CD4-positive, alpha-beta T cell (primary cell): ENCODE measurements at regions not wholly inside any gene's neighbourhood (a gene's known extent, or its start where the extent isn't known, plus 50 kb on each side); places are given as distances from the start of the nearest gene placed in this dataset.

Experiments used
- ATAC-seq: fragments of 200-7000 bp; cut with Tn5 transposase; one replicate; pipeline ENCODE4 v1.10.0; 2022; ENCODE audit warnings: mild to moderate bottlenecking; ENCODE audit not compliant: poor library complexity
- CTCF ChIA-PET: fragments of 350-600 bp; sonication (Branson Sonifier 250); formaldehyde crosslinking; loops from one replicate; lab custom pipeline; 2021; ENCODE audit warnings: antibody characterized with exemption, inconsistent platforms; lab: Charles Lee
- POLR2A ChIA-PET: fragments of 350-600 bp; sonication (Branson Sonifier 250); formaldehyde crosslinking; loops from one replicate; lab custom pipeline; 2021; ENCODE audit warnings: antibody characterized with exemption, inconsistent platforms; lab: Charles Lee
- DNase-seq, 14 experiments: peaks; one replicate each; pipeline ENCODE4 v3.0.0-alpha.2; 2013 to 2020; ENCODE audit warnings: mixed read lengths in 2 of 14
- H3K27ac ChIP-seq, 2 donors: one replicate each; pipeline versions ENCODE4 v1.5.1 to v1.7.0; 2013; ENCODE audit warnings: low read length in 2 of 2, low read depth in 1 of 2, mild to moderate bottlenecking in 1 of 2
- H3K27me3 ChIP-seq, 2 experiments: 1 replicate in 1 of 2; 2 replicates in 1 of 2; pipeline versions ENCODE4 v1.6.1 to v1.7.0; 2013; ENCODE audit warnings: low read length in 2 of 2, control low read depth in 1 of 2, mild to moderate bottlenecking in 1 of 2, moderate library complexity in 1 of 2; ENCODE audit not compliant: insufficient read depth in 2 of 2, control insufficient read depth in 1 of 2
- H3K36me3 ChIP-seq: one replicate; pipeline ENCODE4 v1.6.1; 2013; ENCODE audit warnings: low read length, control low read depth; ENCODE audit not compliant: insufficient read depth
- H3K4me1 ChIP-seq: one replicate; pipeline ENCODE4 v1.6.1; 2013; ENCODE audit warnings: low read length, control low read depth; ENCODE audit not compliant: insufficient read depth
- H3K4me3 ChIP-seq: one replicate; pipeline ENCODE4 v1.5.1; 2013; ENCODE audit warnings: mild to moderate bottlenecking, low read length, moderate library complexity
- H3K9me3 ChIP-seq, 2 experiments: 1 replicate in 1 of 2; 2 replicates in 1 of 2; pipeline versions ENCODE4 v1.6.1 to v1.7.0; 2013; ENCODE audit warnings: low read length in 2 of 2, mild to moderate bottlenecking in 2 of 2, control low read depth in 1 of 2, moderate library complexity in 1 of 2; ENCODE audit not compliant: control insufficient read depth in 1 of 2, insufficient read depth in 1 of 2
- H3K27ac Mint-ChIP-seq: one replicate; pipeline ENCODE4 v1.8.0; 2020; ENCODE audit warnings: mixed read lengths
- H3K27me3 Mint-ChIP-seq: one replicate; pipeline ENCODE4 v1.8.0; 2021; ENCODE audit warnings: mixed read lengths
- H3K36me3 Mint-ChIP-seq: one replicate; pipeline ENCODE4 v1.8.0; 2021; ENCODE audit warnings: low read depth, mixed read lengths
- H3K4me1 Mint-ChIP-seq: one replicate; pipeline ENCODE4 v1.8.0; 2021; ENCODE audit warnings: low read depth, mixed read lengths
- H3K4me3 Mint-ChIP-seq: one replicate; pipeline ENCODE4 v1.8.0; 2020; ENCODE audit warnings: mild to moderate bottlenecking, mixed read lengths
- H3K9me3 Mint-ChIP-seq: one replicate; pipeline ENCODE4 v1.8.0; 2020; ENCODE audit warnings: mixed read lengths
- intact Hi-C, 2 experiments: fragments of 100-400 bp; cut with DNase I in 1 of 2; cut with micrococcal nuclease in 1 of 2; formaldehyde crosslinking; loops; one replicate each; pipeline versions ENCODE4 v1.15.1 to v1.9.0; 2023 to 2025; cut with DNase I, micrococcal nuclease
- TF ChIP-seq, protein P1 (sequence below): fragments of 200-600 bp; IDR thresholded peaks from one replicate; pipeline ENCODE4 v1.8.0; 2022; ENCODE audit warnings: antibody characterized with exemption, mild to moderate bottlenecking

DNA sequence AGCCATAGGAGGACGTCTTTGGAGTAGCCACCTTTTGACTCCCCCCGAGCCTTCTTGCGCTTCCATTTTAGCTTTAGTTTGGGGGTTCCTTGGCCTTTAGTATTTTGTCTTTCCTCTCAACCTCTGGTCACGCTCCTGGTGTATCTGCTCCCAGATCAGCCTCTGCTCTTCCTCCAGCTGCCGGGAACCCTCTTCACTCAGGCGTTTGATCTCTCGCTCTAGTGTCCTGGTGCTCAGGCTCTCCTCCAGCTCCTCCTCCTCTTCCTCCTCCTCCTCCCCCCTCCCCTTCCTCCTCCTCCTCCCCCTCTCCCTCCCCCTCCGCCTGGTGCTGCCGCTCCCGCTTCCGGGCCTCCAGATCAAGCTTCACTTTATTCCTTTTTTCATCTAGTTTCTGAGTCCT is 1082.3 kb upstream of the TMEFF2 start:
- DNase-seq: no peak
- no peak overlapping the region for H3K4me3 Mint-ChIP-seq
- Histone ChIP-seq H3K9me3 (peaks cover 0 to 10% of the 10 kb centered on the region in 2 experiments), H3K27ac (no peak overlapping the region), H3K4me3 (no peak overlapping the region), H3K4me1 (no peaks in the 10 kb centered on the region), H3K36me3 (no peaks in the 10 kb centered on the region), H3K27me3 (no peaks in the 10 kb centered on the region)
- no peaks in the 10 kb centered on the region for H3K4me1 Mint-ChIP-seq
- TF ChIP-seq, protein P1, sequence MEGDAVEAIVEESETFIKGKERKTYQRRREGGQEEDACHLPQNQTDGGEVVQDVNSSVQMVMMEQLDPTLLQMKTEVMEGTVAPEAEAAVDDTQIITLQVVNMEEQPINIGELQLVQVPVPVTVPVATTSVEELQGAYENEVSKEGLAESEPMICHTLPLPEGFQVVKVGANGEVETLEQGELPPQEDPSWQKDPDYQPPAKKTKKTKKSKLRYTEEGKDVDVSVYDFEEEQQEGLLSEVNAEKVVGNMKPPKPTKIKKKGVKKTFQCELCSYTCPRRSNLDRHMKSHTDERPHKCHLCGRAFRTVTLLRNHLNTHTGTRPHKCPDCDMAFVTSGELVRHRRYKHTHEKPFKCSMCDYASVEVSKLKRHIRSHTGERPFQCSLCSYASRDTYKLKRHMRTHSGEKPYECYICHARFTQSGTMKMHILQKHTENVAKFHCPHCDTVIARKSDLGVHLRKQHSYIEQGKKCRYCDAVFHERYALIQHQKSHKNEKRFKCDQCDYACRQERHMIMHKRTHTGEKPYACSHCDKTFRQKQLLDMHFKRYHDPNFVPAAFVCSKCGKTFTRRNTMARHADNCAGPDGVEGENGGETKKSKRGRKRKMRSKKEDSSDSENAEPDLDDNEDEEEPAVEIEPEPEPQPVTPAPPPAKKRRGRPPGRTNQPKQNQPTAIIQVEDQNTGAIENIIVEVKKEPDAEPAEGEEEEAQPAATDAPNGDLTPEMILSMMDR: no peak
- POLR2A ChIA-PET: no interaction called here
- H3K36me3 Mint-ChIP-seq: no peaks in the 10 kb centered on the region
- H3K27ac Mint-ChIP-seq: no peak overlapping the region
- H3K9me3 Mint-ChIP-seq: no peaks in the 10 kb centered on the region
- no peaks in the 10 kb centered on the region for H3K27me3 Mint-ChIP-seq
- intact Hi-C loops: no loop called here
- ATAC-seq: no peak
- CTCF ChIA-PET: no interaction called here

DNA sequence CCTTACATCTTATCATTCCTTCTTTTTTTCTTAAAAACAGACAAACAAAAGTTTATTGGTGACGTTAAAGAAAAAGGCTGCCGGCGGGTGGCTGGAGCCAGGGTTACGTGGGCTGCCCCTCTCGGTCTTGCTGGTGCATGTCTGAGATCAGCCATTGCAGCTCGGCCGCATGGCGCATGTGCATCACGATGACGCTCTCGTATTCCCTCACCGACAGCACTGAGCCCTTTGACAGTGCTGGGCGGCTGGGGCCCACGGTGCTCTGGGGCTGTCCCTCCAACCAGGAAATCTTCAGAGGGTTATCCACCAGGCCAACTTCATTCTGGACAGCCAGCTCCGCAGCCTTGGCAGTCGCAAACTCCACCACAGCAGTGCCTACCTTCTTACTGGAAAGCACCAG is 1081.8 kb upstream of the TMEFF2 start:
- intact Hi-C loops: no loop called here
- CTCF ChIA-PET: no interaction called here
- Mint-ChIP-seq H3K9me3 (no peaks in the 10 kb centered on the region), H3K4me1 (no peaks in the 10 kb centered on the region), H3K36me3 (no peaks in the 10 kb centered on the region), H3K27me3 (no peaks in the 10 kb centered on the region), H3K4me3 (no peak overlapping the region), H3K27ac (no peak overlapping the region)
- TF ChIP-seq, protein P1: no peak
- Histone ChIP-seq H3K9me3 (peaks cover 0 to 10% of the 10 kb centered on the region in 2 experiments), H3K27me3 (no peaks in the 10 kb centered on the region), H3K4me1 (no peaks in the 10 kb centered on the region), H3K27ac (no peak overlapping the region), H3K36me3 (no peaks in the 10 kb centered on the region), H3K4me3 (no peak overlapping the region)
- DNase-seq (peak in 1 of 14 experiments; percentile 6), ATAC-seq (no peak)
- POLR2A ChIA-PET: no interaction called here

DNA sequence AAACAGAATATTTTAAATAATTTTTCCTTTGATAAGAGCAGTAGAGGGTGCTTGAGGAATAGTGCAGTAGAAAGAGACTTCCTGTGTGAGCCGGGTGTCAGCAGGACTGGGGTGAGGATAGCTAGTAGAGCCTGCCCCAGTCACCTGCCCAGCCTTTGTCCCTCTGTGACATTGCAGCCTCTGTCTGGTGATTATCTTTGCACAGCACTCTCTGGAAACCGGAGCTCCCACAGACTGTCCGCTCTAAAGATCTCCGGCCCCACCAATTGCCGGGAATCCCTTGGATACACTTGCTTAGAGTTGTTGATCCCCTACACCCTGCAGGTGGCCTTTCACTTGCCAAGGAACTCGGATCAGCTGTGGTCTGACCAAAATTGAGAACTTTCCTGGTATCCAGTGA is 1081.3 kb upstream of the TMEFF2 start:
- Histone ChIP-seq H3K9me3 (peaks cover 0 to 10% of the 10 kb centered on the region in 2 experiments), H3K4me3 (no peak overlapping the region), H3K4me1 (no peaks in the 10 kb centered on the region), H3K36me3 (no peaks in the 10 kb centered on the region), H3K27ac (no peak overlapping the region), H3K27me3 (no peaks in the 10 kb centered on the region)
- no peaks in the 10 kb centered on the region for H3K36me3 Mint-ChIP-seq
- no peak for ATAC-seq
- H3K27ac Mint-ChIP-seq: no peak overlapping the region
- H3K27me3 Mint-ChIP-seq: no peaks in the 10 kb centered on the region
- ChIA-PET POLR2A (no interaction called here), CTCF (no interaction called here)
- no peak overlapping the region for H3K4me3 Mint-ChIP-seq
- H3K9me3 Mint-ChIP-seq: no peaks in the 10 kb centered on the region
- no peak for DNase-seq
- no peaks in the 10 kb centered on the region for H3K4me1 Mint-ChIP-seq
- TF ChIP-seq, protein P1: no peak
- intact Hi-C loops: no loop called here
